ENCODE measurements at regions not wholly inside any gene's neighbourhood (a gene's known extent, or its start where the extent isn't known, plus 50 kb on each side); places are given as distances from the start of the nearest gene placed in this dataset.

DNA sequence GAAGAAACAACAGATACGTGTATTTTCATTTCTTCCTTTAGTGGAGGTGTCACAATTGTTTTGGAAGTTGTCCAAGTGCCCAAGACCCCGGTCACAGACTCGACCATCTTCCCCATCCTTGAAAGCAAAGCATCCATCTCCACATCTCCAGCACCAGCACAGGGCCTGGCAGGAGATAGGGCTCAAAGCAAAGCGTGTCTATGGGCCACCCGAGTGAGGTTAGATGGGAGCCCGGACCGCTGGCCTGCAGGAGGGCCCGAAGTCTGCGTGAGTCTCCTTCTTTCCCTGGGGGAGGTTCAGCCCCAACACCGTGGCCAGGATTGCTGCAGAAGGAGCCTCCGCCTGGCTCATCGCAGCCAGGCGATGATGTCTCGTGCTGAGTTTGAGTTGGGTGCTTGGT is 83.5 kb upstream of the SULF2 start:
- TF ChIP-seq, protein P1, sequence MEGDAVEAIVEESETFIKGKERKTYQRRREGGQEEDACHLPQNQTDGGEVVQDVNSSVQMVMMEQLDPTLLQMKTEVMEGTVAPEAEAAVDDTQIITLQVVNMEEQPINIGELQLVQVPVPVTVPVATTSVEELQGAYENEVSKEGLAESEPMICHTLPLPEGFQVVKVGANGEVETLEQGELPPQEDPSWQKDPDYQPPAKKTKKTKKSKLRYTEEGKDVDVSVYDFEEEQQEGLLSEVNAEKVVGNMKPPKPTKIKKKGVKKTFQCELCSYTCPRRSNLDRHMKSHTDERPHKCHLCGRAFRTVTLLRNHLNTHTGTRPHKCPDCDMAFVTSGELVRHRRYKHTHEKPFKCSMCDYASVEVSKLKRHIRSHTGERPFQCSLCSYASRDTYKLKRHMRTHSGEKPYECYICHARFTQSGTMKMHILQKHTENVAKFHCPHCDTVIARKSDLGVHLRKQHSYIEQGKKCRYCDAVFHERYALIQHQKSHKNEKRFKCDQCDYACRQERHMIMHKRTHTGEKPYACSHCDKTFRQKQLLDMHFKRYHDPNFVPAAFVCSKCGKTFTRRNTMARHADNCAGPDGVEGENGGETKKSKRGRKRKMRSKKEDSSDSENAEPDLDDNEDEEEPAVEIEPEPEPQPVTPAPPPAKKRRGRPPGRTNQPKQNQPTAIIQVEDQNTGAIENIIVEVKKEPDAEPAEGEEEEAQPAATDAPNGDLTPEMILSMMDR (IDR thresholded peaks at IDR 0.05; ENCODE audit: borderline replicate concordance, extremely low read depth, low read length, poor library complexity, severe bottlenecking) = no peak
- no peak for TF ChIP-seq EZH2 (IDR thresholded peaks at IDR 0.05; ENCODE audit: borderline replicate concordance, low read depth, low read length, severe bottlenecking)
